Panc1 (cell line): ENCODE measurements at regions not wholly inside any gene's neighbourhood (a gene's known extent, or its start where the extent isn't known, plus 50 kb on each side); places are given as distances from the start of the nearest gene placed in this dataset.

Source experiments
- ATAC-seq: fragments of 200-7000 bp; cut with Tn5 transposase; 2 replicates; pipeline ENCODE4 v1.9.1; 2020; ENCODE audit warnings: mild to moderate bottlenecking, moderate library complexity
- BruUV-seq: library from RNA; stranded (reverse); fragments of 400-500 nt; replicated peaks from 2 replicates; lab custom pipeline; 2021; lab: Mats Ljungman, UMichigan
- CTCF ChIA-PET: fragments of 300-600 bp; sonication (Branson Sonifier 250); formaldehyde crosslinking; loops from one replicate; lab custom pipeline; 2022; ENCODE audit warnings: antibody characterized with exemption; lab: Charles Lee
- POLR2A ChIA-PET: fragments of 300-600 bp; sonication (Branson Sonifier 250); formaldehyde crosslinking; loops from one replicate; lab custom pipeline; 2022; ENCODE audit warnings: antibody characterized with exemption; lab: Charles Lee
- DNase-seq: peaks from one replicate; pipeline ENCODE4 v3.0.0-alpha.2; 2010; ENCODE audit warnings: low read depth, low spot score
- H3K27ac ChIP-seq: 2 replicates; pipeline ENCODE4 v1.5.1; 2011; ENCODE audit warnings: mild to moderate bottlenecking, low read length, inconsistent platforms
- H3K27me3 ChIP-seq: fragments of 200-500 bp; sonication (Bioruptor generic); 2 replicates; pipeline ENCODE4 v1.6.0; 2014; ENCODE audit warnings: low read length, inconsistent platforms; ENCODE audit not compliant: control insufficient read depth, insufficient read depth
- H3K36me3 ChIP-seq: fragments of 200-500 bp; sonication (Bioruptor generic); 2 replicates; pipeline ENCODE4 v1.5.1; 2014; ENCODE audit warnings: inconsistent platforms, mild to moderate bottlenecking, low read length, moderate library complexity; ENCODE audit not compliant: control insufficient read depth, insufficient read depth
- H3K4me1 ChIP-seq: 2 replicates; pipeline ENCODE4 v1.5.1; 2011; ENCODE audit warnings: inconsistent platforms, mild to moderate bottlenecking, low read length, moderate library complexity; ENCODE audit not compliant: control insufficient read depth, insufficient read depth
- H3K4me3 ChIP-seq, 2 experiments: 2 replicates each; pipeline ENCODE4 v1.5.1; 2011 to 2012; ENCODE audit warnings: low read depth in 2 of 2, low read length in 2 of 2, mild to moderate bottlenecking in 2 of 2, inconsistent platforms in 1 of 2, moderate library complexity in 1 of 2
- H3K9me3 ChIP-seq: fragments of 200-500 bp; sonication (Bioruptor generic); 2 replicates; pipeline ENCODE4 v1.5.1; 2014; ENCODE audit warnings: low read depth, mild to moderate bottlenecking, inconsistent platforms, low read length, moderate library complexity; ENCODE audit not compliant: control insufficient read depth, insufficient read depth
- CTCF ChIP-seq: fragments of 450-650 bp; IDR thresholded peaks from 2 replicates; pipeline ENCODE4 v1.5.1; 2017; ENCODE audit warnings: mild to moderate bottlenecking
- POLR2AphosphoS5 ChIP-seq: IDR thresholded peaks from 2 replicates; pipeline ENCODE4 v1.6.1; 2012; ENCODE audit warnings: mild to moderate bottlenecking, low read depth, low read length, moderate library complexity
- REST ChIP-seq, 2 experiments: IDR thresholded peaks; 2 replicates each; pipeline ENCODE4 v1.6.1; 2011 to 2012; ENCODE audit warnings: low read depth in 2 of 2, control low read depth in 1 of 2, low read length in 1 of 2, mild to moderate bottlenecking in 1 of 2, moderate library complexity in 1 of 2; ENCODE audit not compliant: insufficient read depth in 1 of 2
- SIN3A ChIP-seq: IDR thresholded peaks from 2 replicates; pipeline ENCODE4 v1.6.1; 2012; ENCODE audit warnings: low read depth, mild to moderate bottlenecking, low read length, moderate library complexity, borderline replicate concordance; ENCODE audit not compliant: insufficient read depth
- TCF7L2 ChIP-seq: IDR thresholded peaks from 2 replicates; pipeline ENCODE4 v1.6.1; 2011; ENCODE audit warnings: mild to moderate bottlenecking, low read depth, low read length, inconsistent platforms
- in situ Hi-C: cut with HindIII; loops from 2 replicates; pipeline ENCODE4 v1.10.0; 2016; ENCODE audit warnings: low sequenced_read_pairs, low pct_unique_long_range_greater_than_20kb
- intact Hi-C: fragments of 100-400 bp; cut with micrococcal nuclease; formaldehyde crosslinking; loops from one replicate; pipeline ENCODE4 v1.10.0; 2022; ENCODE audit not compliant: unreplicated experiment

GRCh38 chr4:147076728-147077127 is 131.1 kb upstream of the TTC29 start:
- intact Hi-C loops, result no loop called here
- DNase-seq (no peak), ATAC-seq (no peak)
- Histone ChIP-seq H3K4me1 (no peaks in the 10 kb centered on the region), H3K4me3 (no peak overlapping the region), H3K27me3 (no peaks in the 10 kb centered on the region), H3K27ac (no peak overlapping the region), H3K36me3 (no peaks in the 10 kb centered on the region), H3K9me3 (no peaks in the 10 kb centered on the region)
- in situ Hi-C loops, result no loop called here
- no TSS peak for BruUV-seq
- POLR2A ChIA-PET, result no interaction called here
- CTCF ChIA-PET, result no interaction called here
- no peak for TF ChIP-seq REST (IDR thresholded peaks at IDR 0.05; ENCODE audit: insufficient read depth in 1 of 2, low read depth in 2 of 2, low read length in 1 of 2)

GRCh38 chr4:147078362-147078761 is 132.7 kb upstream of the TTC29 start:
- Histone ChIP-seq H3K27ac (no peak overlapping the region), H3K36me3 (no peaks in the 10 kb centered on the region), H3K27me3 (no peaks in the 10 kb centered on the region), H3K4me1 (no peaks in the 10 kb centered on the region), H3K9me3 (no peaks in the 10 kb centered on the region), H3K4me3 (no peak overlapping the region)
- intact Hi-C loops, result no loop called here
- no peak for TF ChIP-seq TCF7L2
- no peak for TF ChIP-seq REST (IDR thresholded peaks at IDR 0.05; ENCODE audit: insufficient read depth in 1 of 2, low read depth in 2 of 2, low read length in 1 of 2)
- no peak for TF ChIP-seq SIN3A
- TF ChIP-seq POLR2AphosphoS5, result no peak
- TF ChIP-seq CTCF, result no peak
- ATAC-seq (no peak), DNase-seq (no peak)
- no TSS peak for BruUV-seq
- ChIA-PET CTCF (no interaction called here), POLR2A (no interaction called here)
- in situ Hi-C loops, result no loop called here
